Body of pancreas (tissue), 4 donors: ENCODE measurements at regions not wholly inside any gene's neighbourhood (a gene's known extent, or its start where the extent isn't known, plus 50 kb on each side); places are given as distances from the start of the nearest gene placed in this dataset.

Experiments
- POLR2A ChIP-seq, 3 donors: fragments of 450-650 bp; IDR thresholded peaks; one replicate each; pipeline ENCODE4 v1.6.1; 2016; ENCODE audit warnings: antibody characterized with exemption in 3 of 3, mild to moderate bottlenecking in 2 of 3
- TF ChIP-seq, protein P1 (sequence below), 7 experiments: fragments of 450-650 bp in 4 of 7; fragments of 200-600 bp in 3 of 7; sonication (generic) in 3 of 7; IDR thresholded peaks; one replicate each; pipeline ENCODE4 v1.5.1; 2016 to 2019; ENCODE audit warnings: antibody characterized with exemption in 7 of 7

DNA sequence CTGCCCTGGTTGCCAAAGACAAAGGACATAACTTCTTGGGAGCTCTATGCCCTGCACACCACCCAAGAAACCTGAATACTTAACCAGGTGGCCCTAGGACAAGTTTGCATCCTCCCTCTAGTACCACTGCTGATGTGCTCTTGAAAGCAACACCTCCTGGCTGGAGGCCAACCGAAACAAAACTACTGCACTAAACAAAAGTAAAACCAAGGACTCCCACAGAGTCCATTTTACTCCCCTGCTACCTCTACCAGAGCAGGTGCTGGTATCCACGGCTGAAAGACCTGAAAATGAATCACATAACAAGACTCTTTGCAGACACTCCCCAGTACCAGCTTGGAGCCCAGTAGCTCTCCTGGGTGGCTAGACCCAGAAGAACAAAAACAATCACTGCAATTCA, 941.8 kb downstream of the RAPGEF2 start:
- TF ChIP-seq POLR2A (IDR thresholded peaks at IDR 0.05): no peak
- TF ChIP-seq, protein P1, sequence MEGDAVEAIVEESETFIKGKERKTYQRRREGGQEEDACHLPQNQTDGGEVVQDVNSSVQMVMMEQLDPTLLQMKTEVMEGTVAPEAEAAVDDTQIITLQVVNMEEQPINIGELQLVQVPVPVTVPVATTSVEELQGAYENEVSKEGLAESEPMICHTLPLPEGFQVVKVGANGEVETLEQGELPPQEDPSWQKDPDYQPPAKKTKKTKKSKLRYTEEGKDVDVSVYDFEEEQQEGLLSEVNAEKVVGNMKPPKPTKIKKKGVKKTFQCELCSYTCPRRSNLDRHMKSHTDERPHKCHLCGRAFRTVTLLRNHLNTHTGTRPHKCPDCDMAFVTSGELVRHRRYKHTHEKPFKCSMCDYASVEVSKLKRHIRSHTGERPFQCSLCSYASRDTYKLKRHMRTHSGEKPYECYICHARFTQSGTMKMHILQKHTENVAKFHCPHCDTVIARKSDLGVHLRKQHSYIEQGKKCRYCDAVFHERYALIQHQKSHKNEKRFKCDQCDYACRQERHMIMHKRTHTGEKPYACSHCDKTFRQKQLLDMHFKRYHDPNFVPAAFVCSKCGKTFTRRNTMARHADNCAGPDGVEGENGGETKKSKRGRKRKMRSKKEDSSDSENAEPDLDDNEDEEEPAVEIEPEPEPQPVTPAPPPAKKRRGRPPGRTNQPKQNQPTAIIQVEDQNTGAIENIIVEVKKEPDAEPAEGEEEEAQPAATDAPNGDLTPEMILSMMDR (IDR thresholded peaks at IDR 0.05): no peak
